PC-9 (cell line): ENCODE measurements at regions not wholly inside any gene's neighbourhood (a gene's known extent, or its start where the extent isn't known, plus 50 kb on each side); places are given as distances from the start of the nearest gene placed in this dataset.

Source experiments
- BruUV-seq: library from RNA; stranded (reverse); fragments of 400-500 nt; replicated peaks from 2 replicates; lab custom pipeline; 2021; lab: Mats Ljungman, UMichigan
- CTCF ChIA-PET: fragments of 300-600 bp; sonication (Branson Sonifier 250); formaldehyde crosslinking; loops from one replicate; lab custom pipeline; 2022; ENCODE audit warnings: antibody characterized with exemption; lab: Charles Lee
- POLR2A ChIA-PET: fragments of 300-600 bp; sonication (Branson Sonifier 250); formaldehyde crosslinking; loops from one replicate; lab custom pipeline; 2022; ENCODE audit warnings: antibody characterized with exemption; ENCODE audit not compliant: unreplicated experiment; lab: Charles Lee
- DNase-seq, 2 experiments: peaks; one replicate each; pipeline versions ENCODE4 v3.0.0 to v3.0.0-alpha.2; 2015 to 2022; ENCODE audit warnings: mixed read lengths in 1 of 2
- H2AFZ ChIP-seq: fragments of 200-600 bp; sonication (generic); 2 replicates; pipeline ENCODE4 v1.8.1; 2017; ENCODE audit warnings: antibody characterized with exemption
- H3F3A ChIP-seq: fragments of 200-600 bp; sonication (generic); 2 replicates; pipeline ENCODE4 v1.8.1; 2017; ENCODE audit warnings: antibody characterized with exemption, mild to moderate bottlenecking, low read depth; ENCODE audit not compliant: insufficient read depth
- H3K27ac ChIP-seq: fragments of 200-600 bp; sonication (generic); 2 replicates; pipeline ENCODE4 v1.6.1; 2016; ENCODE audit warnings: mixed run types
- H3K27me3 ChIP-seq: fragments of 200-600 bp; sonication (generic); 2 replicates; pipeline ENCODE4 v1.6.1; 2016; ENCODE audit warnings: low read depth, mixed run types; ENCODE audit not compliant: insufficient read depth
- H3K36me3 ChIP-seq: fragments of 200-600 bp; sonication (generic); 2 replicates; pipeline ENCODE4 v1.6.1; 2016; ENCODE audit warnings: low read depth, mixed run types
- H3K4me1 ChIP-seq: fragments of 200-600 bp; sonication (generic); replicated peaks from 2 replicates; pipeline ENCODE4 v1.6.1; 2016; ENCODE audit warnings: mixed run types; ENCODE audit not compliant: insufficient read depth
- H3K4me2 ChIP-seq: fragments of 200-600 bp; sonication (generic); 2 replicates; pipeline ENCODE4 v1.6.1; 2017; ENCODE audit warnings: mixed run types
- H3K4me3 ChIP-seq: fragments of 200-600 bp; sonication (generic); 2 replicates; pipeline ENCODE4 v1.6.1; 2016; ENCODE audit warnings: mixed run types
- H3K79me2 ChIP-seq: fragments of 200-600 bp; sonication (generic); 2 replicates; pipeline ENCODE4 v1.6.1; 2017; ENCODE audit warnings: low read depth, mixed run types
- H3K9me2 ChIP-seq: fragments of 200-600 bp; sonication (generic); 2 replicates; pipeline ENCODE4 v1.8.1; 2017; ENCODE audit warnings: mild to moderate bottlenecking; ENCODE audit not compliant: insufficient read depth
- H3K9me3 ChIP-seq: fragments of 200-600 bp; sonication (generic); 2 replicates; pipeline ENCODE4 v1.8.1; 2016; ENCODE audit warnings: low read depth; ENCODE audit not compliant: insufficient read depth
- H4K20me1 ChIP-seq: fragments of 200-600 bp; sonication (generic); 2 replicates; pipeline ENCODE4 v1.8.1; 2017; ENCODE audit not compliant: insufficient read depth
- CTCF ChIP-seq: fragments of 200-600 bp; sonication (generic); conservative IDR thresholded peaks from 2 replicates; pipeline ENCODE4 v1.6.1; 2017; ENCODE audit warnings: mixed run types, antibody characterized with exemption, mild to moderate bottlenecking, moderate library complexity
- EZH2 ChIP-seq: fragments of 200-600 bp; sonication (generic); IDR thresholded peaks from 2 replicates; pipeline ENCODE4 v1.8.0; 2017; ENCODE audit warnings: antibody characterized with exemption, low read depth
- intact Hi-C: fragments of 100-400 bp; cut with micrococcal nuclease; formaldehyde crosslinking; loops from one replicate; pipeline ENCODE4 v1.10.0; 2022; ENCODE audit not compliant: unreplicated experiment

GRCh38 chr13:48153186-48153585 is 58.3 kb upstream of the MED4 start:
- Histone ChIP-seq H3K9me3 (no peaks in the 10 kb centered on the region), H3K9me2 (no peaks in the 10 kb centered on the region), H3K27ac (no peak overlapping the region), H3K27me3 (no peaks in the 10 kb centered on the region), H2AFZ (no peak overlapping the region), H3K79me2 (no peaks in the 10 kb centered on the region), H3K4me3 (no peak overlapping the region), H4K20me1 (no peaks in the 10 kb centered on the region), H3F3A (no peaks in the 10 kb centered on the region), H3K4me1 (peaks cover 13% of the 10 kb centered on the region), H3K36me3 (no peaks in the 10 kb centered on the region), H3K4me2 (no peak overlapping the region)
- no peak for DNase-seq
- intact Hi-C loops: loop anchor here (10.0 kb wide), 1 partner anchor 82 kb away; the partner anchor contains the start of gene ITM2B
- BruUV-seq: no TSS peak
- TF ChIP-seq EZH2: no peak
- TF ChIP-seq CTCF: no peak
- POLR2A ChIA-PET: no interaction called here
- CTCF ChIA-PET: no interaction called here

- no peaks in the 10 kb centered on the region for H3F3A ChIP-seq
- no peak for DNase-seq
- intact Hi-C loops: loop anchor here (10.0 kb wide), 1 partner anchor 83 kb away; the partner anchor contains the start of gene ITM2B
Measured at GRCh38 chr13:48151363-48152161, 56.7 kb upstream of the MED4 start.

DNA sequence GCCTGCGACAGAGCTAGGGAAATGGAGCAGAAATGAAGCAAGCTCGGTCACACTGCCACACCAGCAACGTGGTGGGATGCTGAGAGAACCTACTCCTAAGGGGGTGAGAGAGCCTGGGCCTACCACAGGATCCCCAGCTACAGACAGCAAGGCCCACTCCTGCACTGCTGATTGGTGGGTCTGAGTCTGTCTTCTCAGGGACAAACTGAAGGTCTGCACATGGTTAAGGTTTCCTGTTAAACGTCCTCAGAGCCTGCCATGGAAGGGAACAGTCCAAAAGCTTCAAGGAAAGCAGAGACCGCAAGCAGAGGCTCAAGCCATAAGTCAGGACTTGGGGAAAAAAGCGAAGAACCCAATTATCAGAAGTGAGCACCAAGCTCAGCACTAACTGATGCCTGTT is 53.5 kb upstream of the MED4 start:
- no TSS peak for BruUV-seq
- no peaks in the 10 kb centered on the region for H4K20me1 ChIP-seq
- TF ChIP-seq CTCF (no peak), EZH2 (no peak)
- H3K27me3 ChIP-seq: no peaks in the 10 kb centered on the region
- H3K27ac ChIP-seq: no peak overlapping the region
- no peak overlapping the region for H3K4me2 ChIP-seq
- H2AFZ ChIP-seq: 0 out of 2 replicates have a peak overlapping the region, but pooled peaks have one; percentile 22
- POLR2A ChIA-PET: no interaction called here
- H3K9me3 ChIP-seq: no peaks in the 10 kb centered on the region
- H3K9me2 ChIP-seq: no peaks in the 10 kb centered on the region
- peaks cover 3% of the 10 kb centered on the region; the same call in 1 of the 2 replicates for H3K4me1 ChIP-seq
- H3F3A ChIP-seq: no peaks in the 10 kb centered on the region
- no peaks in the 10 kb centered on the region for H3K79me2 ChIP-seq
- H3K4me3 ChIP-seq: no peak overlapping the region
- no peak for DNase-seq
- CTCF ChIA-PET: no interaction called here
- intact Hi-C loops: no loop called here
- no peaks in the 10 kb centered on the region for H3K36me3 ChIP-seq

More at GRCh38 chr13:48151363-48152161, 56.7 kb upstream of the MED4 start:
- H2AFZ ChIP-seq: no peak overlapping the region
- H3K79me2 ChIP-seq: no peaks in the 10 kb centered on the region
- H3K9me2 ChIP-seq: no peaks in the 10 kb centered on the region
- no TSS peak for BruUV-seq
- TF ChIP-seq CTCF (no peak), EZH2 (no peak)
- ChIA-PET CTCF (interaction anchor here (0.7 kb wide), 1 partner anchor 25 kb away, joined by 3 read pairs; no protein-coding TSS in a partner anchor), POLR2A (no interaction called here)
- H3K4me1 ChIP-seq: peaks cover 13% of the 10 kb centered on the region
- no peak overlapping the region for H3K4me3 ChIP-seq
- H3K36me3 ChIP-seq: no peaks in the 10 kb centered on the region
- H4K20me1 ChIP-seq: no peaks in the 10 kb centered on the region
- H3K27me3 ChIP-seq: no peaks in the 10 kb centered on the region
- H3K27ac ChIP-seq: no peak overlapping the region
- no peak overlapping the region for H3K4me2 ChIP-seq
- no peaks in the 10 kb centered on the region for H3K9me3 ChIP-seq
